GM18511 (cell line): ENCODE measurements at regions not wholly inside any gene's neighbourhood (a gene's known extent, or its start where the extent isn't known, plus 50 kb on each side); places are given as distances from the start of the nearest gene placed in this dataset.

Experiments used
- ATAC-seq: cut with Tn5 transposase; IDR thresholded peaks from one replicate; pipeline ENCODE4 v1.9.1; 2021; ENCODE audit warnings: mild to moderate bottlenecking, moderate library complexity; ENCODE audit not compliant: unreplicated experiment

GRCh38 chr13:80475718-80476117 lies 134.8 kb upstream of the SPRY2 start:
- no peak for ATAC-seq

DNA sequence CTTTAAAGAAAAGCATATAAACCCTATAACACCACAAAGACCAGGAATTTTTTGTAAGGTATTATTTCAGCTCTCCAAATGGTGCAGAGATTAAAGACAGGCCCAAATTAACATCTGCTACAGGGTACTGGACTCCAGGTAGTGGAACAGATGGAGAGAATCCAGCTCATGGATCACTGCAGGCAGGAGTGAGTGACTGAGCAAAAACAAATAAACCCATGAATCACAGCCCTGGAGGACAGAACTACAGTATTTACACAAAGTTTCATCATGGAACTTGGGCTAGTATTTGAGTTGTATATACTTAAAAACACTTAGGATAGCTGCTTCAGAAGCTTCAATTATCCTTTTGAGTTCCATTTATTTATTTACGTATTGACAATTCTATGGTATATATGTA lies 132.8 kb upstream of the SPRY2 start:
- no peak for ATAC-seq

DNA sequence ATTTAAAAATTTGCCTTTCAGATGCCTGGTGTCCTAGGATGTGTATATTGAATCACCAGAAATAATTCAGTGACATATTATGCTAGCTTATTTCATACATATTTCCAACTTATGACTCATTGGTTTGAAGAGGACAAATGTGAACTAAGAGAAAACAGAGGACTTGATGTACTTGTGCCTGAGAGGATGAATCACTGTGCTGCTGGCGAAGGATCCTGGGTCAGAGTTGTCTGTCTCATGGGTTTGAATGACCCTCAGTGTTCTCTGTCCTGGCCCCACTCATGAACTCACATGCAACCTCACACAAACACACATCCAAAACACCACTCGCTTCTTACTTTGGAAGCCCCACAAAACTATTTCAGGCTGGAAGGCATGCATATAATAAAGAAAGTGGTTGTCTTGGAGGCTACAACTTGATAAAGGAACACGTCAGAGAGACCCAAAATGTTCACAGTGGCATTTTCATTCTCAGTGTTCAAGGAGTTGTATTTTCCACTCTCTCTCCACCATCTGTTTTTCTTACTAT lies 129.0 kb upstream of the SPRY2 start:
- no peak for ATAC-seq

DNA sequence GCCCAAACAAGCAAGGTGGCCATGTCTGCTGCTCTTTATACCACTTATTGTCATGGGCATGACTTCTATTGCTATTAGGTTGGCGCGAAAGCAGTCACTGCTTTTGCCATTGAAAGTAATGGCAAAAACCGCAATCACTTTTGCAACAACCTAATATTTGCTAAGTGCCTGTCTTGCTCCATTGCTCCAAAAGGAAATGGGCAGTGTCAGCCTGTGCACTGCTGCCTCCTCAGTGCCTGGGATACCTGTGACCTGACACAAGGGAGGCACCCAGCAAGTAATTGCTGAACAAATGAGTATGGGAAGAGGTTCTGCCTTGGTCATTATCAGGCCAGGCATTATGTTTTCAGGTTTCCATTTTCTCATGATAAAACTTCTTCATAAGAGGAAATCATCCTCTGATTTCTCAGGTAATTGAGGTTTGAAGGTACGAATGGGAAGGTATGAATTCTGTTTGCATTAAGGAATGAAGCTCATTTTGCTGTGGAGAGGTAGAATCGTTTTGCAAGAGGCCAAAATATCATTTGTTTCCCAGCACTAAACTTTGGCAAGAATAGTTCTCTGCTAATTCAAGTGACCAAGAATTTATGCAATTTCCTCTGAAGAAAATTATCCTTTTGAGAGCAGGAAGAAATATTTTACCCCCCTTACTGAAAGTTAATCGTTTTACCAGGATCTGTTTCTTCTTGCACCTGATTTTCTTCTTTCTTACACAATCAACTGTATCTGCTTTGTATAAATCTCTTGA lies 128.4 kb upstream of the SPRY2 start:
- no peak for ATAC-seq

GRCh38 chr13:80465321-80465720 lies 124.4 kb upstream of the SPRY2 start:
- no peak for ATAC-seq

DNA sequence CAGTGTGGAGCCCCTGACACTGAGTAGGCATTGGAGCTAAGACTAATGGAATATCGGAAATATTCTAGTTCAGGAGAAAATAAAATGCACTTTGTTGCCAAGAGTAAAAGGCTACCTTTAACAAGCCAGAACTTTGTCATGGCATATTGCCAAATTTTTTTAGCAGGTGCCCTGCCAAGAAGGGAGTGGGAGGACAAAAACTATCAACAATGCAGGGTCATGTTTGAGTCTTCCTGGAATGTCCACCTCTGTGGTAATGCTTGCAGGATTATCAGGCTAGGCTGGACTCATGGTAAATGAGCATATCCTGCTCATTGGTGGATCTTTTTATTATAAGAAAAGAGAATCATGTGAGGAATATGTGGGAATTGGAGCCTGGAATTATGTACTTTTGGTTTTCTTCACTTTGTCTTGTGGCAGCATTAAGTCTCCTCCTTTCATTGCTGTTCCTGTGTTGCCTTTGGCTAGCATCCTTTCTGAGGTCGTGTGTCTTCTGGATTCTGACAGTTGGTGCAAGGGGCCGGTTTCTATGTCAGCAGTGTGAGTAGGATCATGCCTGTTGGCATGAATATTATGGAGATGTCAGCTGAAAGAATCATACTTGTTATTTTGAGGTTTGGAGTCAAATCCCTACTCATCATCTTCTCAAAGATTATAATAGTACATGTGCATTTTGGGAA lies 122.9 kb upstream of the SPRY2 start:
- ATAC-seq: no peak

- ATAC-seq: no peak
These were observed 121.6 kb upstream of the SPRY2 start for GRCh38 chr13:80462567-80462966.

- no peak for ATAC-seq
These were observed 121.1 kb upstream of the SPRY2 start for GRCh38 chr13:80462037-80462436.

DNA sequence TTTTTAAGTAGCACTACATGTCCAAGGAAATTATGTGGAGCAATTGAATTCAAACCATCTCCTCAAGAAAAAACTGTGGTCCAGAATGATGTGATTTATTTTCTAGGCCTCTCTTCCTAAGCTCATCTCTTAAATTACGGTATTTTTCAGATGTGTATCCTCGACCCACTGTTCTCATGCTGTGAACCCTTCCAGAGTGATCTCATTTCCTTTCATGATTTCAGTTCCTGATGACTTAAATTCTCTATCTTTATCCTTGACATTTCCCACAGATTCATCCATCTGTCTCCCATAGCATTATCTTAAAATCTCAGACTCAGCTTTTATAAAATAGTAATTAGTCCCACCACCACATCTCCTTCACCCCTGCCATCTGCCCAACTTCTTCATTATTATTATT lies 117.6 kb upstream of the SPRY2 start:
- ATAC-seq: no peak

DNA sequence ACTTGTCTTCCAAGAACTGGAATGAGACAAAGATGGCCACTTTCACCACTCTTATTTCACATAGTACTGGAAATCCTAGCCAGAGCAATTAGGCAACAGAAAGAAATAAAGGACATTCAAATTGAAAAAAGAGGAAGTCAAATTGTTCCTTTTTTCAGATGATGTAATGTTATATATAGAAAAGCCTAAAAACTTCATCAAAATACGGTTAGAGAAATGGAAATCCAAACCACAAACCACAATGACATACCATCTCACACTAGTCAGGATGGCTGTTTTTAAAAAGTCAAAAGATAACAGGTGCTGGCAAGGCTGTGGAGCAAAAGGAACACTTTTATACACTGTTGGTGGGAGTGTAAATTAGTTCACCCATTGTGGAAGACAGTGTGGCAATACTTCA lies 113.3 kb upstream of the SPRY2 start:
- peak; percentile 89 for ATAC-seq

- no peak for ATAC-seq
These were observed 111.4 kb upstream of the SPRY2 start for GRCh38 chr13:80452279-80452678.

GRCh38 chr13:80451641-80452040 lies 110.7 kb upstream of the SPRY2 start:
- ATAC-seq: no peak

DNA sequence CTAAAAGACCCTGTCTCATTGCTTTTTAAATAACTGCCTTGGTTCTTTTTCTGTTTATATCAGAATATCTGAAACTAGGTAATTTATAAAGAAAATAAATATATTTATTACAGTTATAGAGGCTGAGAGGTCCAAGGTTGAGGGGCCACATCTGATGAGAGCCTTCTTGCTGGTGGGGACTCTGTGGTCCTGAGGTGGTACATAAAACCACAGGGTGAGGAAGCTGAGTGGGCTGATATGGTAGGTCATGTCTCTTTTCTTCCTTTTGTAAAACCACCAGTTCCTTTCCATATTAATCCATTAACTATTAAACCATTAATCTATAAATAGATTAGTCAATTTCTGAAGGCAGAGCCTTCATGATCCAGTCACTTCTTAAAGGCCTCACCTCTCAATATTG lies 109.5 kb upstream of the SPRY2 start:
- no peak for ATAC-seq

GRCh38 chr13:80448725-80449124 lies 107.8 kb upstream of the SPRY2 start:
- ATAC-seq: no peak

- no peak for ATAC-seq
These were observed 106.8 kb upstream of the SPRY2 start for GRCh38 chr13:80447747-80448146.

DNA sequence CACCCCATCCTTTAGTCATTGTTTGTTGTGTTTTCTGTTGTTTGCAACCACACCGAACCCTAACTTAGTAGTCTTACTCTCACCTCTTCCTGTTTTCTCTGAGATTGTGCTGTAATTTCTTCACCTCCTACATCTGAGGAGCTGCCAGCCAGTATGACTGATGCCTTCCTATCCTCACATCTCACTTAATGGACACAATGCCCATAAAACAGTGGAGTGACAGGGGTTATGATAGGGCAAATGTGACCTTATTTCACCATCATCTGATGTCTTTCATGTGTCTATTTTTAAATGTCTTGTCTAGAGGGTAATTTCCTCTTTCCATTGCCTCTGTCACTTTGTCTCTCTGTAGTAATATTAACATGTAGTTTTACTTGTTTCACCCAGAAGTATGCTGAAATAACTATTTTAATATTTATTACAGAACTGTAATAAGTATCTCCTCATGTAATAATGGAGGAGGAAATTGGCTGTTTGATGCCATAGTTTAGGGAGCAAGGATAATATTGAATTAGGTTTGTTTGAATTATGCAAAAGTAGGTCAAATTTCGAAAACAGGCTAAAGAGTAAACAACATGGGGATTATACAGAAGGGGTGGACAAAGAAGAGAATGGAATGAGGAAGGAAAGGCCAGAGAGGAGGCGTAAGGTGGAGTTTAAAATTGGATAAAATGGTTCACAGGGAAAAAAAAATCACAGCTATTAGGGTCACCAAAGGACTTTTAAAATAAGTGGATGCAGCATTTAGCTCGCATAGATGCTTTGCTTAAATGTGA lies 103.5 kb upstream of the SPRY2 start:
- peak; percentile 34 for ATAC-seq

GRCh38 chr13:80442609-80443008 lies 101.7 kb upstream of the SPRY2 start:
- ATAC-seq: no peak

GRCh38 chr13:80441968-80442367 lies 101.0 kb upstream of the SPRY2 start:
- ATAC-seq: peak; percentile 76

DNA sequence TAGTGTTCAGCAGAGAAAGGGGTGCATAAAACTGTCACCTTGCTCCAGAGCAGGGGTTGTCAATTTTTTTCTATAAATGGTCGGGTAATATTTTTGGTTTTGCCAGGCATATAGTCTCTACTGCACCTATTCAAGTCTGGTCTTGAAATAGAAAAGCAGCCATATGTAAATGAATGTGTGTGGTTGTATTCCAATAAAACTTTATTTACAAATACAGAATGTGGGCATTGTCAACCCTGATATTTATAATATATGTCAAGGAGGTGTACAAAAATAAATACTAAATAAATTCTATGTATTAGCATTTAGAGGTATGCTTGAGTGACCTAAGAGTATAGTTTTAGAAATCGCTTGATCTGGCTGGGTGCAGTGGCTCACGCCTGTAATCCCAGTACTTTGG lies 97.6 kb upstream of the SPRY2 start:
- no peak for ATAC-seq

DNA sequence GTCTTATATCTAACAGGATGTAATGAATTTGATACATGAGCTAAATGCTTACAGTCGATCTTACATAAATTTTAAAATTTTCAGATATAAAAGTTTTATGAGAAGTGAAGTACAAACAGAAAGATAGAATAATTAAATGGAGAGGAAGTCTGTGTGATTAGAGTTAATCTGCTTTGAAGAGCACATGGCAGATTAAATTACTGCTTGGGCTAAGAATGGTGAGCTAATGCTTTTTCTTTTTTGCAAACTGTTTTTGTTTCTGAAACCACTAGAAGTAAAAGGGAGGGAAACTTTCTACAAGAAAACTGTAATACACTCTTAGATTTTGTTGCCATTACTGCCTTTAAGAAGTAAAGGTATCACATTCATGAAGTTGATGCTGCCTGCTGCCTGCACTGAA lies 96.3 kb upstream of the SPRY2 start:
- no peak for ATAC-seq

DNA sequence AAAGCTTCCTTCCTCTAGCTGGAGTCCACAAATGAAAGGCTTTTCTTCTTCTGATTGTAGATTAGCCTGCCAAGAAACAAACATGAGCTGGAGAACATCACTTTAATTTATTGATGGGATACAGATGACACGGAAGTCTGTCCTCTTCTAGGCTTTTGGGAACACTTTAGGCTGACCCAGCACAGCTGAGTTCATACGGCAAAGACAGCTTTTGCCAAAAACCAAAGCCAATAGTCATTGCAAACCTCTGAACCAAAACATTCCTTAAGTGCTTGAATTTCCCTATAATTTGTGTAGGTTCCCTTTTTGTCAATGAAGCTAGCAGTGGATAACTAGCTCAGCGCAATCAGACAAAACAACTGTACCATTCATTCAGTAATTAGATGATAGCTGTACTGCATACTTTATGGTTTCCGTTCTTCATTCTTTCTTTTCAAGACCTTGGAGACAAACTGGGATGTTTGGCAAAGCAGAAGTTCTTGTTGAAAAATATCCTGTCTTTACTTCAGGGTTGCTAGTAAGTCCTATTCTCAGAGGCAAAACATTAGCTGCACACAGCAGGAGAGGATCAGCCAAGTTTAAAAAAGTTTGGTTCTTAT lies 95.7 kb upstream of the SPRY2 start:
- no peak for ATAC-seq
